ENCODE measurements at regions not wholly inside any gene's neighbourhood (a gene's known extent, or its start where the extent isn't known, plus 50 kb on each side); places are given as distances from the start of the nearest gene placed in this dataset.
A peak's percentile ranks its signal among the peaks of the same experiment; 100 is the strongest.

GRCh38 chr3:72041511-72041910 is 256.6 kb upstream of the PROK2 start:
- no peaks in the 10 kb centered on the region for H3K36me3 ChIP-seq (ENCODE audit: insufficient read depth, low read length)
- no peak for DNase-seq
- H3K27ac ChIP-seq (ENCODE audit: low read depth, low read length), result no peak overlapping the region
- Mint-ChIP-seq H3K36me3 (no peaks in the 10 kb centered on the region), H3K4me1 (no peaks in the 10 kb centered on the region), H3K4me3 (no peak overlapping the region), H3K27me3 (peaks cover 20 to 32% of the 10 kb centered on the region in 2 donors), H3K9me3 (peaks cover 0 to 3% (median 0%) of the 10 kb centered on the region in 5 donors), H3K27ac (no peak overlapping the region)
- H3K9me3 ChIP-seq (ENCODE audit: low read length), result no peaks in the 10 kb centered on the region
- no peaks in the 10 kb centered on the region for H3K27me3 ChIP-seq (ENCODE audit: insufficient read depth, low read length, poor library complexity, severe bottlenecking)
- POLR2A ChIA-PET, result no interaction called here
- no peak overlapping the region for H3K4me3 ChIP-seq (ENCODE audit: low read length)
- CTCF ChIA-PET, result no interaction called here
- H3K4me1 ChIP-seq (ENCODE audit: insufficient read depth, low read length), result no peaks in the 10 kb centered on the region

- Mint-ChIP-seq H3K27me3 (peaks cover 22 to 32% of the 10 kb centered on the region in 2 donors), H3K4me1 (no peaks in the 10 kb centered on the region)
Measured at GRCh38 chr3:72041076-72041475, 256.1 kb upstream of the PROK2 start.

GRCh38 chr3:72039677-72040076 is 254.7 kb upstream of the PROK2 start:
- Mint-ChIP-seq H3K36me3 (no peaks in the 10 kb centered on the region), H3K4me3 (peak overlapping the region in 1 of 7 donors; percentile 55), H3K4me1 (no peaks in the 10 kb centered on the region), H3K27me3 (peaks cover 25 to 35% of the 10 kb centered on the region in 2 donors), H3K9me3 (peaks cover 0 to 3% (median 0%) of the 10 kb centered on the region in 5 donors), H3K27ac (no peak overlapping the region)
- Histone ChIP-seq H3K9me3 (ENCODE audit: low read length) (no peaks in the 10 kb centered on the region), H3K27me3 (ENCODE audit: insufficient read depth, low read length, poor library complexity, severe bottlenecking) (no peaks in the 10 kb centered on the region), H3K4me1 (ENCODE audit: insufficient read depth, low read length) (no peaks in the 10 kb centered on the region), H3K4me3 (ENCODE audit: low read length) (no peak overlapping the region), H3K36me3 (ENCODE audit: insufficient read depth, low read length) (no peaks in the 10 kb centered on the region), H3K27ac (ENCODE audit: low read depth, low read length) (no peak overlapping the region)
- POLR2A ChIA-PET, result no interaction called here
- CTCF ChIA-PET, result interaction anchor here (1.1 kb wide), 1 partner anchor 23 kb away, joined by 3 read pairs; no protein-coding TSS in a partner anchor
- no peak for DNase-seq

More at GRCh38 chr3:72041076-72041475, 256.1 kb upstream of the PROK2 start:
- no peak overlapping the region for H3K4me3 Mint-ChIP-seq
- H3K9me3 Mint-ChIP-seq, result peaks cover 0 to 3% (median 0%) of the 10 kb centered on the region in 5 donors
- Histone ChIP-seq H3K4me1 (ENCODE audit: insufficient read depth, low read length) (no peaks in the 10 kb centered on the region), H3K36me3 (ENCODE audit: insufficient read depth, low read length) (no peaks in the 10 kb centered on the region), H3K4me3 (ENCODE audit: low read length) (no peak overlapping the region), H3K9me3 (ENCODE audit: low read length) (no peaks in the 10 kb centered on the region), H3K27ac (ENCODE audit: low read depth, low read length) (no peak overlapping the region), H3K27me3 (ENCODE audit: insufficient read depth, low read length, poor library complexity, severe bottlenecking) (no peaks in the 10 kb centered on the region)
- no peak overlapping the region for H3K27ac Mint-ChIP-seq
- ChIA-PET POLR2A (no interaction called here), CTCF (no interaction called here)
- H3K36me3 Mint-ChIP-seq, result no peaks in the 10 kb centered on the region
- DNase-seq, result no peak

- ChIA-PET CTCF (no interaction called here), POLR2A (no interaction called here)
- Histone ChIP-seq H3K9me3 (ENCODE audit: low read length) (no peaks in the 10 kb centered on the region), H3K27me3 (ENCODE audit: insufficient read depth, low read length, poor library complexity, severe bottlenecking) (no peaks in the 10 kb centered on the region), H3K4me1 (ENCODE audit: insufficient read depth, low read length) (no peaks in the 10 kb centered on the region), H3K4me3 (ENCODE audit: low read length) (no peak overlapping the region), H3K36me3 (ENCODE audit: insufficient read depth, low read length) (no peaks in the 10 kb centered on the region), H3K27ac (ENCODE audit: low read depth, low read length) (no peak overlapping the region)
- DNase-seq, result no peak
- Mint-ChIP-seq H3K27me3 (peaks cover 23 to 35% of the 10 kb centered on the region in 2 donors), H3K27ac (no peak overlapping the region), H3K9me3 (peaks cover 0 to 3% (median 0%) of the 10 kb centered on the region in 5 donors), H3K4me1 (no peaks in the 10 kb centered on the region), H3K36me3 (no peaks in the 10 kb centered on the region), H3K4me3 (no peak overlapping the region)
Measured at GRCh38 chr3:72036899-72037298, 252.0 kb upstream of the PROK2 start.

- ChIA-PET CTCF (no interaction called here), POLR2A (no interaction called here)
- no peak overlapping the region for H3K27ac ChIP-seq (ENCODE audit: low read depth, low read length)
- no peaks in the 10 kb centered on the region for H3K36me3 ChIP-seq (ENCODE audit: insufficient read depth, low read length)
- Mint-ChIP-seq H3K27ac (no peak overlapping the region), H3K9me3 (peaks cover 0 to 3% (median 0%) of the 10 kb centered on the region in 5 donors), H3K27me3 (peaks cover 21 to 30% of the 10 kb centered on the region in 2 donors), H3K4me1 (no peaks in the 10 kb centered on the region), H3K4me3 (no peak overlapping the region), H3K36me3 (no peaks in the 10 kb centered on the region)
- no peaks in the 10 kb centered on the region for H3K9me3 ChIP-seq (ENCODE audit: low read length)
- no peaks in the 10 kb centered on the region for H3K4me1 ChIP-seq (ENCODE audit: insufficient read depth, low read length)
- no peaks in the 10 kb centered on the region for H3K27me3 ChIP-seq (ENCODE audit: insufficient read depth, low read length, poor library complexity, severe bottlenecking)
- DNase-seq, result no peak
- H3K4me3 ChIP-seq (ENCODE audit: low read length), result no peak overlapping the region
Measured at GRCh38 chr3:72035606-72036005, 250.7 kb upstream of the PROK2 start.

GRCh38 chr3:72034986-72035385 is 250.0 kb upstream of the PROK2 start:
- H3K4me1 ChIP-seq (ENCODE audit: insufficient read depth, low read length), result no peaks in the 10 kb centered on the region
- CTCF ChIA-PET, result no interaction called here
- Mint-ChIP-seq H3K9me3 (peaks cover 0 to 3% (median 0%) of the 10 kb centered on the region in 5 donors), H3K4me1 (no peaks in the 10 kb centered on the region), H3K27me3 (peaks cover 18 to 25% of the 10 kb centered on the region in 2 donors), H3K36me3 (no peaks in the 10 kb centered on the region), H3K4me3 (no peak overlapping the region), H3K27ac (no peak overlapping the region)
- POLR2A ChIA-PET, result no interaction called here
- no peak for DNase-seq
- H3K9me3 ChIP-seq (ENCODE audit: low read length), result no peaks in the 10 kb centered on the region
- H3K27me3 ChIP-seq (ENCODE audit: insufficient read depth, low read length, poor library complexity, severe bottlenecking), result no peaks in the 10 kb centered on the region
- no peaks in the 10 kb centered on the region for H3K36me3 ChIP-seq (ENCODE audit: insufficient read depth, low read length)
- H3K4me3 ChIP-seq (ENCODE audit: low read length), result no peak overlapping the region
- no peak overlapping the region for H3K27ac ChIP-seq (ENCODE audit: low read depth, low read length)

- Mint-ChIP-seq H3K27me3 (peaks cover 14 to 16% of the 10 kb centered on the region in 2 donors), H3K36me3 (no peaks in the 10 kb centered on the region), H3K9me3 (peaks cover 0 to 3% (median 0%) of the 10 kb centered on the region in 5 donors), H3K27ac (no peak overlapping the region), H3K4me1 (no peaks in the 10 kb centered on the region), H3K4me3 (no peak overlapping the region)
- DNase-seq, result no peak
- Histone ChIP-seq H3K4me1 (ENCODE audit: insufficient read depth, low read length) (no peaks in the 10 kb centered on the region), H3K4me3 (ENCODE audit: low read length) (no peak overlapping the region), H3K27me3 (ENCODE audit: insufficient read depth, low read length, poor library complexity, severe bottlenecking) (no peaks in the 10 kb centered on the region), H3K36me3 (ENCODE audit: insufficient read depth, low read length) (no peaks in the 10 kb centered on the region), H3K9me3 (ENCODE audit: low read length) (no peaks in the 10 kb centered on the region), H3K27ac (ENCODE audit: low read depth, low read length) (no peak overlapping the region)
- POLR2A ChIA-PET, result no interaction called here
- CTCF ChIA-PET, result no interaction called here
Measured at GRCh38 chr3:72033666-72034428, 248.9 kb upstream of the PROK2 start.

GRCh38 chr3:72032441-72033135 is 247.6 kb upstream of the PROK2 start:
- H3K27me3 Mint-ChIP-seq, result peaks cover 12 to 13% of the 10 kb centered on the region in 2 donors
- H3K4me1 ChIP-seq (ENCODE audit: insufficient read depth, low read length), result no peaks in the 10 kb centered on the region
- no peak overlapping the region for H3K27ac ChIP-seq (ENCODE audit: low read depth, low read length)
- POLR2A ChIA-PET, result no interaction called here
- no peaks in the 10 kb centered on the region for H3K4me1 Mint-ChIP-seq
- peaks cover 0 to 2% (median 0%) of the 10 kb centered on the region in 5 donors for H3K9me3 Mint-ChIP-seq
- no peaks in the 10 kb centered on the region for H3K36me3 Mint-ChIP-seq
- H3K27me3 ChIP-seq (ENCODE audit: insufficient read depth, low read length, poor library complexity, severe bottlenecking), result no peaks in the 10 kb centered on the region
- no peak overlapping the region for H3K4me3 Mint-ChIP-seq
- no peak overlapping the region for H3K4me3 ChIP-seq (ENCODE audit: low read length)
- no peak for DNase-seq
- CTCF ChIA-PET, result no interaction called here
- H3K27ac Mint-ChIP-seq, result no peak overlapping the region
- H3K9me3 ChIP-seq (ENCODE audit: low read length), result no peaks in the 10 kb centered on the region
- no peaks in the 10 kb centered on the region for H3K36me3 ChIP-seq (ENCODE audit: insufficient read depth, low read length)
